ENCODE measurements at regions not wholly inside any gene's neighbourhood (a gene's known extent, or its start where the extent isn't known, plus 50 kb on each side); places are given as distances from the start of the nearest gene placed in this dataset.

- Histone ChIP-seq H3K27ac (replicated peaks; ENCODE audit: low read length) (no peak overlapping the region), H3K27me3 (ENCODE audit: control insufficient read depth in 3 of 3, insufficient read depth in 3 of 3, low read depth in 1 of 3, low read length in 3 of 3) (no peaks in the 10 kb centered on the region), H3K9me3 (replicated peaks in 1 of 2; ENCODE audit: control insufficient read depth in 2 of 2, insufficient read depth in 1 of 2, low read depth in 1 of 2, low read length in 2 of 2) (no peaks in the 10 kb centered on the region), H2BK120ac (ENCODE audit: low read depth, low read length) (no peak overlapping the region), H3K79me1 (ENCODE audit: low read depth, low read length) (no peaks in the 10 kb centered on the region), H4K8ac (ENCODE audit: low read depth, low read length) (no peak overlapping the region), H2AFZ (ENCODE audit: low read length) (no peak overlapping the region), H2BK12ac (ENCODE audit: low read length) (no peak overlapping the region), H2BK15ac (ENCODE audit: low read length) (no peak overlapping the region), H2AK5ac (ENCODE audit: low read depth, low read length) (no peak overlapping the region), H3K18ac (ENCODE audit: low read length) (no peak overlapping the region), H3K14ac (ENCODE audit: low read length) (no peak overlapping the region), H3K9ac (ENCODE audit: low read depth, low read length, poor library complexity) (no peak overlapping the region), H3K36me3 (replicated peaks in 1 of 2; ENCODE audit: control insufficient read depth in 2 of 2, insufficient read depth in 2 of 2, low read length in 2 of 2) (no peaks in the 10 kb centered on the region), H3K4ac (ENCODE audit: low read length) (no peak overlapping the region), H3K4me3 (ENCODE audit: low read length in 2 of 2) (no peak overlapping the region), H4K91ac (ENCODE audit: low read depth, low read length, poor library complexity) (no peak overlapping the region), H3K23ac (ENCODE audit: low read depth, low read length, poor library complexity) (no peak overlapping the region), H3K4me2 (ENCODE audit: insufficient read depth, low read length, poor library complexity, severe bottlenecking) (no peak overlapping the region), H2BK5ac (ENCODE audit: low read length) (no peak overlapping the region), H3K4me1 (ENCODE audit: control insufficient read depth in 2 of 2, insufficient read depth in 1 of 2, low read depth in 1 of 2, low read length in 2 of 2) (no peaks in the 10 kb centered on the region)
- WGBS, 2 donors (ENCODE audit: extremely low coverage in 2 of 2, insufficient read length in 2 of 2, insufficient replicate concordance in 1 of 2) = no CpG with 5 or more reads among the region's 5 CpGs
- no peak for DNase-seq (ENCODE audit: low spot score)
Measured at GRCh38 chr18:22309191-22309590, 108.5 kb downstream of the CTAGE1 start.

- Histone ChIP-seq H3K23ac (ENCODE audit: low read depth, low read length, poor library complexity) (no peak overlapping the region), H3K9me3 (replicated peaks in 1 of 2; ENCODE audit: control insufficient read depth in 2 of 2, insufficient read depth in 1 of 2, low read depth in 1 of 2, low read length in 2 of 2) (no peaks in the 10 kb centered on the region), H3K4me1 (ENCODE audit: control insufficient read depth in 2 of 2, insufficient read depth in 1 of 2, low read depth in 1 of 2, low read length in 2 of 2) (no peaks in the 10 kb centered on the region), H3K9ac (ENCODE audit: low read depth, low read length, poor library complexity) (no peak overlapping the region), H2BK120ac (ENCODE audit: low read depth, low read length) (no peak overlapping the region), H2AFZ (ENCODE audit: low read length) (no peak overlapping the region), H2BK12ac (ENCODE audit: low read length) (no peak overlapping the region), H3K36me3 (replicated peaks in 1 of 2; ENCODE audit: control insufficient read depth in 2 of 2, insufficient read depth in 2 of 2, low read length in 2 of 2) (no peaks in the 10 kb centered on the region), H3K27ac (replicated peaks; ENCODE audit: low read length) (no peak overlapping the region), H3K4ac (ENCODE audit: low read length) (no peak overlapping the region), H2BK15ac (ENCODE audit: low read length) (no peak overlapping the region), H4K8ac (ENCODE audit: low read depth, low read length) (no peak overlapping the region), H3K4me2 (ENCODE audit: insufficient read depth, low read length, poor library complexity, severe bottlenecking) (no peak overlapping the region), H4K91ac (ENCODE audit: low read depth, low read length, poor library complexity) (no peak overlapping the region), H3K18ac (ENCODE audit: low read length) (no peak overlapping the region), H2BK5ac (ENCODE audit: low read length) (no peak overlapping the region), H3K4me3 (ENCODE audit: low read length in 2 of 2) (no peak overlapping the region), H2AK5ac (ENCODE audit: low read depth, low read length) (no peak overlapping the region), H3K27me3 (ENCODE audit: control insufficient read depth in 3 of 3, insufficient read depth in 3 of 3, low read depth in 1 of 3, low read length in 3 of 3) (no peaks in the 10 kb centered on the region), H3K14ac (ENCODE audit: low read length) (no peak overlapping the region), H3K79me1 (ENCODE audit: low read depth, low read length) (no peaks in the 10 kb centered on the region)
- no peak for DNase-seq (ENCODE audit: low spot score)
- WGBS, 2 donors (ENCODE audit: extremely low coverage in 2 of 2, insufficient read length in 2 of 2, insufficient replicate concordance in 1 of 2) = no CpG with 5 or more reads among the region's 2 CpGs
Measured at GRCh38 chr18:22307528-22307927, 110.2 kb downstream of the CTAGE1 start.

GRCh38 chr18:22303927-22304326, 113.8 kb downstream of the CTAGE1 start:
- no peak overlapping the region for H3K9ac ChIP-seq (ENCODE audit: low read depth, low read length, poor library complexity)
- DNase-seq (ENCODE audit: low spot score) = no peak
- no peaks in the 10 kb centered on the region for H3K27me3 ChIP-seq (ENCODE audit: control insufficient read depth in 3 of 3, insufficient read depth in 3 of 3, low read depth in 1 of 3, low read length in 3 of 3)
- no peak overlapping the region for H4K91ac ChIP-seq (ENCODE audit: low read depth, low read length, poor library complexity)
- no peak overlapping the region for H2BK15ac ChIP-seq (ENCODE audit: low read length)
- H2BK5ac ChIP-seq (ENCODE audit: low read length) = no peak overlapping the region
- H3K23ac ChIP-seq (ENCODE audit: low read depth, low read length, poor library complexity) = no peak overlapping the region
- no peak overlapping the region for H2BK12ac ChIP-seq (ENCODE audit: low read length)
- H3K36me3 ChIP-seq (replicated peaks in 1 of 2; ENCODE audit: control insufficient read depth in 2 of 2, insufficient read depth in 2 of 2, low read length in 2 of 2) = no peaks in the 10 kb centered on the region
- no peak overlapping the region for H3K4ac ChIP-seq (ENCODE audit: low read length)
- no peak overlapping the region for H3K4me3 ChIP-seq (ENCODE audit: low read length in 2 of 2)
- H3K18ac ChIP-seq (ENCODE audit: low read length) = no peak overlapping the region
- H3K4me2 ChIP-seq (ENCODE audit: insufficient read depth, low read length, poor library complexity, severe bottlenecking) = no peak overlapping the region
- H2AFZ ChIP-seq (ENCODE audit: low read length) = no peak overlapping the region
- H3K14ac ChIP-seq (ENCODE audit: low read length) = no peak overlapping the region
- no peaks in the 10 kb centered on the region for H3K79me1 ChIP-seq (ENCODE audit: low read depth, low read length)
- H2AK5ac ChIP-seq (ENCODE audit: low read depth, low read length) = no peak overlapping the region
- H3K27ac ChIP-seq (replicated peaks; ENCODE audit: low read length) = no peak overlapping the region
- peaks cover 0 to 2% of the 10 kb centered on the region in 2 donors for H3K4me1 ChIP-seq (ENCODE audit: control insufficient read depth in 2 of 2, insufficient read depth in 1 of 2, low read depth in 1 of 2, low read length in 2 of 2)
- no peak overlapping the region for H4K8ac ChIP-seq (ENCODE audit: low read depth, low read length)
- H3K9me3 ChIP-seq (replicated peaks in 1 of 2; ENCODE audit: control insufficient read depth in 2 of 2, insufficient read depth in 1 of 2, low read depth in 1 of 2, low read length in 2 of 2) = no peaks in the 10 kb centered on the region
- WGBS, 2 donors (ENCODE audit: extremely low coverage in 2 of 2, insufficient read length in 2 of 2, insufficient replicate concordance in 1 of 2) = no CpG with 5 or more reads among the region's 5 CpGs
- no peak overlapping the region for H2BK120ac ChIP-seq (ENCODE audit: low read depth, low read length)

- Histone ChIP-seq H4K91ac (ENCODE audit: low read depth, low read length, poor library complexity) (no peak overlapping the region), H3K4me2 (ENCODE audit: insufficient read depth, low read length, poor library complexity, severe bottlenecking) (no peak overlapping the region), H3K18ac (ENCODE audit: low read length) (no peak overlapping the region), H3K9me3 (replicated peaks in 1 of 2; ENCODE audit: control insufficient read depth in 2 of 2, insufficient read depth in 1 of 2, low read depth in 1 of 2, low read length in 2 of 2) (no peaks in the 10 kb centered on the region), H3K27me3 (ENCODE audit: control insufficient read depth in 3 of 3, insufficient read depth in 3 of 3, low read depth in 1 of 3, low read length in 3 of 3) (no peaks in the 10 kb centered on the region), H2BK15ac (ENCODE audit: low read length) (no peak overlapping the region), H3K36me3 (replicated peaks in 1 of 2; ENCODE audit: control insufficient read depth in 2 of 2, insufficient read depth in 2 of 2, low read length in 2 of 2) (no peaks in the 10 kb centered on the region), H2BK12ac (ENCODE audit: low read length) (no peak overlapping the region), H3K23ac (ENCODE audit: low read depth, low read length, poor library complexity) (no peak overlapping the region), H3K9ac (ENCODE audit: low read depth, low read length, poor library complexity) (no peak overlapping the region), H3K27ac (replicated peaks; ENCODE audit: low read length) (no peak overlapping the region), H4K8ac (ENCODE audit: low read depth, low read length) (no peak overlapping the region), H2BK5ac (ENCODE audit: low read length) (no peak overlapping the region), H3K4ac (ENCODE audit: low read length) (no peak overlapping the region), H3K4me3 (ENCODE audit: low read length in 2 of 2) (no peak overlapping the region), H2AK5ac (ENCODE audit: low read depth, low read length) (no peak overlapping the region), H2AFZ (ENCODE audit: low read length) (no peak overlapping the region), H2BK120ac (ENCODE audit: low read depth, low read length) (no peak overlapping the region), H3K14ac (ENCODE audit: low read length) (no peak overlapping the region), H3K4me1 (ENCODE audit: control insufficient read depth in 2 of 2, insufficient read depth in 1 of 2, low read depth in 1 of 2, low read length in 2 of 2) (peaks cover 0 to 2% of the 10 kb centered on the region in 2 donors), H3K79me1 (ENCODE audit: low read depth, low read length) (no peaks in the 10 kb centered on the region)
- no peak for DNase-seq (ENCODE audit: low spot score)
- no CpG with 5 or more reads among the region's 6 CpGs for WGBS, 2 donors (ENCODE audit: extremely low coverage in 2 of 2, insufficient read length in 2 of 2, insufficient replicate concordance in 1 of 2)
Measured at GRCh38 chr18:22302144-22302543, 115.6 kb downstream of the CTAGE1 start.
